Right lobe of liver (tissue), 4 donors: ENCODE measurements at regions not wholly inside any gene's neighbourhood (a gene's known extent, or its start where the extent isn't known, plus 50 kb on each side); places are given as distances from the start of the nearest gene placed in this dataset.

ENCODE experiments used
- POLR2A ChIP-seq: fragments of 450-650 bp; IDR thresholded peaks from one replicate; pipeline ENCODE4 v1.6.1; 2017; ENCODE audit warnings: antibody characterized with exemption, mild to moderate bottlenecking
- TF ChIP-seq, protein P1 (sequence below), 4 donors: fragments of 200-600 bp in 3 of 4; fragments of 450-650 bp in 1 of 4; IDR thresholded peaks; one replicate each; pipeline versions ENCODE4 v1.5.1 to v1.8.0; 2016 to 2022; ENCODE audit warnings: antibody characterized with exemption in 4 of 4, mild to moderate bottlenecking in 2 of 4
- donor health status: DM: no; HTN: no; CAD: no.
- donor health status: DM: no; HTN: no; CAD: no.
- donor health status: DM: no; HTN: yes; CAD: no.

GRCh38 chr2:107383691-107384090, 443.0 kb upstream of the RGPD4 start:
- TF ChIP-seq, protein P1, sequence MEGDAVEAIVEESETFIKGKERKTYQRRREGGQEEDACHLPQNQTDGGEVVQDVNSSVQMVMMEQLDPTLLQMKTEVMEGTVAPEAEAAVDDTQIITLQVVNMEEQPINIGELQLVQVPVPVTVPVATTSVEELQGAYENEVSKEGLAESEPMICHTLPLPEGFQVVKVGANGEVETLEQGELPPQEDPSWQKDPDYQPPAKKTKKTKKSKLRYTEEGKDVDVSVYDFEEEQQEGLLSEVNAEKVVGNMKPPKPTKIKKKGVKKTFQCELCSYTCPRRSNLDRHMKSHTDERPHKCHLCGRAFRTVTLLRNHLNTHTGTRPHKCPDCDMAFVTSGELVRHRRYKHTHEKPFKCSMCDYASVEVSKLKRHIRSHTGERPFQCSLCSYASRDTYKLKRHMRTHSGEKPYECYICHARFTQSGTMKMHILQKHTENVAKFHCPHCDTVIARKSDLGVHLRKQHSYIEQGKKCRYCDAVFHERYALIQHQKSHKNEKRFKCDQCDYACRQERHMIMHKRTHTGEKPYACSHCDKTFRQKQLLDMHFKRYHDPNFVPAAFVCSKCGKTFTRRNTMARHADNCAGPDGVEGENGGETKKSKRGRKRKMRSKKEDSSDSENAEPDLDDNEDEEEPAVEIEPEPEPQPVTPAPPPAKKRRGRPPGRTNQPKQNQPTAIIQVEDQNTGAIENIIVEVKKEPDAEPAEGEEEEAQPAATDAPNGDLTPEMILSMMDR (IDR thresholded peaks at IDR 0.05): no peak
- TF ChIP-seq POLR2A: no peak
